BJ (cell line): ENCODE measurements at regions not wholly inside any gene's neighbourhood (a gene's known extent, or its start where the extent isn't known, plus 50 kb on each side); places are given as distances from the start of the nearest gene placed in this dataset.

Source experiments
- CTCF ChIA-PET: fragments of 350-600 bp; formaldehyde crosslinking; extraction: SDS; loops from one replicate; lab custom pipeline; 2021; ENCODE audit warnings: antibody characterized with exemption, inconsistent platforms; lab: Yijun Ruan, JAX
- POLR2A ChIA-PET: fragments of 300-600 bp; sonication (Branson Sonifier 250); formaldehyde crosslinking; extraction: SDS; loops from one replicate; lab custom pipeline; 2021; ENCODE audit warnings: antibody characterized with exemption; lab: Charles Lee
- DNase-seq: peaks from one replicate; pipeline ENCODE4 v3.0.0-alpha.2; 2011; ENCODE audit warnings: low read depth
- H3K27me3 ChIP-seq: 2 replicates; pipeline ENCODE4 v1.6.0; 2011; ENCODE audit warnings: low read length; ENCODE audit not compliant: control insufficient read depth, insufficient read depth
- H3K36me3 ChIP-seq: 2 replicates; pipeline ENCODE4 v1.5.1; 2011; ENCODE audit warnings: low read length; ENCODE audit not compliant: control insufficient read depth, insufficient read depth
- H3K4me3 ChIP-seq: 2 replicates; pipeline ENCODE4 v1.5.1; 2011; ENCODE audit warnings: low read depth, mild to moderate bottlenecking, control low read depth, low read length
- CTCF ChIP-seq: IDR thresholded peaks from 2 replicates; pipeline ENCODE4 v1.5.1; 2011; ENCODE audit warnings: low read depth, mild to moderate bottlenecking, control low read depth, inconsistent platforms, low read length, moderate library complexity; ENCODE audit not compliant: insufficient read depth

GRCh38 chr19:13574933-13575332 lies 68.7 kb upstream of the CACNA1A start:
- CTCF ChIA-PET: interaction anchor here (0.7 to 2.9 kb wide), 11 partner anchors 10 to 610 kb away, joined by 3 to 14 read pairs (median 3); no protein-coding TSS in a partner anchor
- Histone ChIP-seq H3K27me3 (no peaks in the 10 kb centered on the region), H3K36me3 (no peaks in the 10 kb centered on the region), H3K4me3 (no peak overlapping the region)
- DNase-seq: no peak
- TF ChIP-seq CTCF: peak; percentile 54
- POLR2A ChIA-PET: no interaction called here

GRCh38 chr19:13573056-13573667 lies 66.9 kb upstream of the CACNA1A start:
- no peak for TF ChIP-seq CTCF
- Histone ChIP-seq H3K36me3 (no peaks in the 10 kb centered on the region), H3K4me3 (no peak overlapping the region), H3K27me3 (no peaks in the 10 kb centered on the region)
- CTCF ChIA-PET: interaction anchor here (0.6 to 1.9 kb wide), 3 partner anchors 16 to 310 kb away, joined by 3 to 8 read pairs (median 3); no protein-coding TSS in a partner anchor
- POLR2A ChIA-PET: interaction anchor here (0.7 kb wide), 1 partner anchor 20 kb away, joined by 4 read pairs; no protein-coding TSS in a partner anchor
- DNase-seq: no peak

- H3K27me3 ChIP-seq: no peaks in the 10 kb centered on the region; the same call in 1 of the 2 replicates
- TF ChIP-seq CTCF: no peak
- H3K4me3 ChIP-seq: no peak overlapping the region
- ChIA-PET POLR2A (no interaction called here), CTCF (no interaction called here)
- H3K36me3 ChIP-seq: no peaks in the 10 kb centered on the region
- no peak for DNase-seq
These were observed 55.2 kb upstream of the CACNA1A start for GRCh38 chr19:13561461-13561860.

GRCh38 chr19:13557756-13558398 lies 51.6 kb upstream of the CACNA1A start:
- H3K36me3 ChIP-seq: no peaks in the 10 kb centered on the region
- CTCF ChIA-PET: no interaction called here
- no peak for TF ChIP-seq CTCF
- no peaks in the 10 kb centered on the region; the same call in 1 of the 2 replicates for H3K27me3 ChIP-seq
- POLR2A ChIA-PET: no interaction called here
- no peak overlapping the region for H3K4me3 ChIP-seq
- DNase-seq: no peak

- ChIA-PET CTCF (no interaction called here), POLR2A (no interaction called here)
- no peak for TF ChIP-seq CTCF
- H3K27me3 ChIP-seq: no peaks in the 10 kb centered on the region; the same call in 1 of the 2 replicates
- no peak overlapping the region for H3K4me3 ChIP-seq
- no peaks in the 10 kb centered on the region for H3K36me3 ChIP-seq
- DNase-seq: no peak
These were observed 50.3 kb upstream of the CACNA1A start for GRCh38 chr19:13556552-13556951.
